Limb (tissue), 2 donors: ENCODE measurements at regions not wholly inside any gene's neighbourhood (a gene's known extent, or its start where the extent isn't known, plus 50 kb on each side); places are given as distances from the start of the nearest gene placed in this dataset.
"Not testable (repeated sequence)": the region's sequence is repeated elsewhere in the genome, so short reads cannot be mapped to it uniquely, and the experiment has no call there.

Source experiments
- DNase-seq, 2 donors: peaks; one replicate each; pipeline ENCODE4 v3.0.0-alpha.2; 2016; ENCODE audit errors: extremely low spot score in 2 of 2

GRCh38 chr14:87434011-87434410 lies 559.0 kb downstream of the GALC start:
- no peak for DNase-seq

- no peak for DNase-seq
Observed at GRCh38 chr14:87432698-87433097, 560.3 kb downstream of the GALC start.

- DNase-seq: no peak
Observed at GRCh38 chr14:87430810-87431209, 562.2 kb downstream of the GALC start.

- DNase-seq: no peak
Observed at GRCh38 chr14:87430214-87430613, 562.8 kb downstream of the GALC start.

- DNase-seq: no peak
Observed at GRCh38 chr14:87419925-87420324, 573.1 kb downstream of the GALC start.

GRCh38 chr14:87411370-87411769 lies 581.6 kb downstream of the GALC start:
- DNase-seq: no peak

GRCh38 chr14:87409393-87409792 lies 583.6 kb downstream of the GALC start:
- DNase-seq: no peak

GRCh38 chr14:87407344-87407743 lies 585.6 kb downstream of the GALC start:
- DNase-seq: no peak

- DNase-seq: no peak
Observed at GRCh38 chr14:87405563-87405962, 587.4 kb downstream of the GALC start.

- DNase-seq: no peak
Observed at GRCh38 chr14:87397499-87397898, 595.5 kb downstream of the GALC start.

- DNase-seq: no peak
Observed at GRCh38 chr14:87391066-87391465, 601.9 kb downstream of the GALC start.

GRCh38 chr14:87388946-87389345 lies 604.0 kb downstream of the GALC start:
- no peak for DNase-seq

- DNase-seq: no peak
Observed at GRCh38 chr14:87387806-87388205, 605.2 kb downstream of the GALC start.

GRCh38 chr14:87386524-87386923 lies 606.5 kb downstream of the GALC start:
- no peak for DNase-seq

- DNase-seq: no peak
Observed at GRCh38 chr14:87380054-87380453, 612.9 kb downstream of the GALC start.

GRCh38 chr14:87368751-87369150 lies 624.2 kb downstream of the GALC start:
- DNase-seq: no peak

GRCh38 chr14:87360246-87360645 lies 632.7 kb downstream of the GALC start:
- not testable (repeated sequence) for DNase-seq

GRCh38 chr14:87351007-87351406 lies 642.0 kb downstream of the GALC start:
- DNase-seq: no peak

- no peak for DNase-seq
Observed at GRCh38 chr14:87349921-87350320, 643.1 kb downstream of the GALC start.

GRCh38 chr14:87343652-87344051 lies 649.3 kb downstream of the GALC start:
- no peak for DNase-seq

- DNase-seq: peak in 1 of 2 donors; percentile 43
Observed at GRCh38 chr14:87334997-87335685, 657.8 kb downstream of the GALC start.

GRCh38 chr14:87331991-87332390 lies 661.0 kb downstream of the GALC start:
- peak in 1 of 2 donors; percentile 57 for DNase-seq

- no peak for DNase-seq
Observed at GRCh38 chr14:87325741-87326140, 667.2 kb downstream of the GALC start.

- DNase-seq: no peak
Observed at GRCh38 chr14:87323191-87323590, 669.8 kb downstream of the GALC start.
